ENCODE measurements at regions not wholly inside any gene's neighbourhood (a gene's known extent, or its start where the extent isn't known, plus 50 kb on each side); places are given as distances from the start of the nearest gene placed in this dataset.

DNA sequence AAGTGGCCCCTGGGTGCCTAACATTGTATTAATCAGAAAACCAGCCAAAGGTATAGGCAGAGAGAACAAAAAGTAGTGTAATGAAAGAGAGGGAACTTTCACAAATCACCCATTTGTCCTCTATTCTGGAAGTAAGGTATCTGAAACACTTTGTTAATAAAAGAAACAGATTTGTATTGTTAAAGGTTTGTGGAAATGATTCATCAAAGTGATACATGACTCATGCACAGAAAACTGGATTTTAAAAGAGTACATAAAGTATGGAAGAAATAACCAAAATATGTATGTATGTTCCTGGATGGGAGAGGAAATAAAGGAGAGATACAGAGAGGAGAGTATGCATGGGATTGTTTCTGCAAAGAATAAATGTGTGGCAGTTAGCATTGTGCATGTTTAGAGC is 126.8 kb downstream of the RGS21 start:
- TF ChIP-seq, protein P1, sequence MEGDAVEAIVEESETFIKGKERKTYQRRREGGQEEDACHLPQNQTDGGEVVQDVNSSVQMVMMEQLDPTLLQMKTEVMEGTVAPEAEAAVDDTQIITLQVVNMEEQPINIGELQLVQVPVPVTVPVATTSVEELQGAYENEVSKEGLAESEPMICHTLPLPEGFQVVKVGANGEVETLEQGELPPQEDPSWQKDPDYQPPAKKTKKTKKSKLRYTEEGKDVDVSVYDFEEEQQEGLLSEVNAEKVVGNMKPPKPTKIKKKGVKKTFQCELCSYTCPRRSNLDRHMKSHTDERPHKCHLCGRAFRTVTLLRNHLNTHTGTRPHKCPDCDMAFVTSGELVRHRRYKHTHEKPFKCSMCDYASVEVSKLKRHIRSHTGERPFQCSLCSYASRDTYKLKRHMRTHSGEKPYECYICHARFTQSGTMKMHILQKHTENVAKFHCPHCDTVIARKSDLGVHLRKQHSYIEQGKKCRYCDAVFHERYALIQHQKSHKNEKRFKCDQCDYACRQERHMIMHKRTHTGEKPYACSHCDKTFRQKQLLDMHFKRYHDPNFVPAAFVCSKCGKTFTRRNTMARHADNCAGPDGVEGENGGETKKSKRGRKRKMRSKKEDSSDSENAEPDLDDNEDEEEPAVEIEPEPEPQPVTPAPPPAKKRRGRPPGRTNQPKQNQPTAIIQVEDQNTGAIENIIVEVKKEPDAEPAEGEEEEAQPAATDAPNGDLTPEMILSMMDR (IDR thresholded peaks at IDR 0.05) = no peak
- TF ChIP-seq POLR2A (IDR thresholded peaks at IDR 0.05) = no peak
